ENCODE measurements at regions not wholly inside any gene's neighbourhood (a gene's known extent, or its start where the extent isn't known, plus 50 kb on each side); places are given as distances from the start of the nearest gene placed in this dataset.

- TF ChIP-seq ZBTB4 (CRISPR knock-in tag; IDR thresholded peaks at IDR 0.05) (no peak), SMAD1 (IDR thresholded peaks at IDR 0.05; ENCODE audit: low read depth, partially characterized antibody) (no peak), WRNIP1 (IDR thresholded peaks at IDR 0.05; ENCODE audit: borderline replicate concordance, low read depth, low read length) (no peak), HDAC6 (IDR thresholded peaks at IDR 0.05; ENCODE audit: unreplicated experiment) (no peak), MTA3 (IDR thresholded peaks at IDR 0.05; ENCODE audit: borderline replicate concordance, low read length) (no peak), FOXM1 (IDR thresholded peaks at IDR 0.05; ENCODE audit: low read depth, low read length) (no peak), BMI1 (IDR thresholded peaks at IDR 0.05; ENCODE audit: borderline replicate concordance) (no peak), JUNB (IDR thresholded peaks at IDR 0.05) (no peak), KLF5 (IDR thresholded peaks at IDR 0.05; ENCODE audit: partially characterized antibody) (no peak), SREBF2 (IDR thresholded peaks at IDR 0.05; ENCODE audit: low read length) (no peak)
Measured at GRCh38 chr2:88807237-88807962, 115.9 kb downstream of the RPIA start (continued).

GRCh38 chr2:88808083-88808482 lies 116.6 kb downstream of the RPIA start:
- Histone ChIP-seq H3K27ac (ENCODE audit: control insufficient read depth, insufficient read depth) (no peak overlapping the region), H3K4me3 (no peak overlapping the region), H2AFZ (ENCODE audit: control insufficient read depth, low read depth, low read length) (no peak overlapping the region), H3K4me1 (ENCODE audit: control insufficient read depth, insufficient read depth, low read length) (no peaks in the 10 kb centered on the region), H3K79me2 (ENCODE audit: control insufficient read depth, insufficient read depth, low read length) (no peaks in the 10 kb centered on the region), H3K9me3 (replicated peaks; ENCODE audit: control insufficient read depth, insufficient read depth, low read length) (no peaks in the 10 kb centered on the region), H3K4me2 (ENCODE audit: control insufficient read depth, insufficient read depth) (no peak overlapping the region), H4K20me1 (ENCODE audit: control insufficient read depth, insufficient read depth) (no peaks in the 10 kb centered on the region), H3K36me3 (ENCODE audit: control insufficient read depth in 2 of 2, insufficient read depth in 2 of 2, low read length in 1 of 2) (no peaks in the 10 kb centered on the region), H3K27me3 (replicated peaks in 1 of 2; ENCODE audit: control insufficient read depth in 2 of 2, insufficient read depth in 2 of 2, low read length in 1 of 2) (no peaks in the 10 kb centered on the region; a peak in 1 of 4 replicates), H3K9ac (ENCODE audit: control insufficient read depth, insufficient read depth, low read length) (no peak overlapping the region)
- ChIA-PET RAD21 (ENCODE audit: unreplicated experiment) (no interaction called here), POLR2A (no interaction called here), SMC1A (ENCODE audit: uncharacterized antibody, unreplicated experiment) (no interaction called here), CTCF (no interaction called here)
- ATAC-seq (no peak), FAIRE-seq (no peak), DNase-seq (ENCODE audit: low read depth, low spot score) (no peak)
- BruUV-seq (replicated peaks), result no TSS peak
- in situ Hi-C loops (cut with MboI) (no loop called here), intact Hi-C loops (cut with micrococcal nuclease; ENCODE audit: unreplicated experiment) (no loop called here)
- WGBS (ENCODE audit: insufficient coverage, insufficient replicate concordance, low lambda C conversion rate, missing lambda C conversion rate), result 40% methylated on average over 3 of the region's 3 CpGs
- TF ChIP-seq EZH2 (IDR thresholded peaks at IDR 0.05; ENCODE audit: borderline replicate concordance, control insufficient read depth, low read depth, low read length) (no peak), MXI1 (IDR thresholded peaks at IDR 0.05; ENCODE audit: low read depth, low read length) (no peak), ATF7 (IDR thresholded peaks at IDR 0.05; ENCODE audit: low read depth) (no peak), RCOR1 (conservative IDR thresholded peaks at IDR 0.05; ENCODE audit: low read depth, low read length) (no peak), IRF3 (IDR thresholded peaks at IDR 0.05) (no peak), TCF3 (IDR thresholded peaks at IDR 0.05; ENCODE audit: borderline replicate concordance, insufficient read depth, low read depth, low read length) (no peak), USF2 (IDR thresholded peaks at IDR 0.05; ENCODE audit: borderline replicate concordance, low read depth, low read length) (no peak), CREM (IDR thresholded peaks at IDR 0.05; ENCODE audit: low read depth) (no peak), STAT3 (IDR thresholded peaks at IDR 0.05; ENCODE audit: low read depth, low read length) (no peak), TCF12 (IDR thresholded peaks at IDR 0.05; ENCODE audit: low read depth, low read length) (no peak)
